HG03139 (cell line): ENCODE measurements at regions not wholly inside any gene's neighbourhood (a gene's known extent, or its start where the extent isn't known, plus 50 kb on each side); places are given as distances from the start of the nearest gene placed in this dataset.

Experiments
- ATAC-seq: cut with Tn5 transposase; IDR thresholded peaks from one replicate; pipeline ENCODE4 v1.9.1; 2021; ENCODE audit not compliant: unreplicated experiment

- ATAC-seq, result no peak
These were observed 208.2 kb upstream of the PRPS1L1 start for GRCh38 chr7:18235819-18236218.

- ATAC-seq, result no peak
These were observed 211.6 kb upstream of the PRPS1L1 start for GRCh38 chr7:18239212-18239611.

DNA sequence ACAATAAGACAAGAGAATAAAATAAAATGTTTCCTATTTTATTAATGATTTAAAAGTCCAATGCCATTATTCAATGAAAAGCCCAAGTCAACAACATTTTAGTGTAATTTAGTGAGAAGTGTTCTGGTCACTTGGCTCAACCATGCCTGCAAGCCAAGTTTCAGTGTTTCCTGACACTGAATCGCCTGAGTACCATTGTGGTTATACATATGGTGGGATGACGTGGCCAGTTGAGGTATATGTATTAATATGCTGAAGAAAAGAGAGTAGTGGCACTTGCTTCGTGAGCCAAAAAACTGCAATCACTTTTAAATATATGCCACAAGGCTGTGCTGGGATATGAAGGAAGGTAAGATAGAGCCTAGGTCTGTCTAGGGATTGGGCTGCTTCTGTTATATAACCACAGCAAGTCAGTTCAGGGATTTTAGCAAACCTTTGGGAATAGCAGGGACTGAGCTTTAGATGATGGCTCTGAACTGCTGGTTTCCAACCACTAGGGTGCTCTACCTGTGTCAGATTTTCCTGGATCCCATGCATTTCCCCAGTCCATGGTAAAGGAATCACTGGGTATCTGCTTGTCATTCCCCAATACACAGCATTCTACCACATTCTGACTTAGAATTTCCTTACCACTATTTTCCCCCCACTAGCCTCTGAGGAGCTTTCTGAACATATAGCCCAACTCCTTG is 214.0 kb upstream of the PRPS1L1 start:
- ATAC-seq, result peak; percentile 50

- ATAC-seq, result no peak
These were observed 216.1 kb upstream of the PRPS1L1 start for GRCh38 chr7:18243731-18244130.

DNA sequence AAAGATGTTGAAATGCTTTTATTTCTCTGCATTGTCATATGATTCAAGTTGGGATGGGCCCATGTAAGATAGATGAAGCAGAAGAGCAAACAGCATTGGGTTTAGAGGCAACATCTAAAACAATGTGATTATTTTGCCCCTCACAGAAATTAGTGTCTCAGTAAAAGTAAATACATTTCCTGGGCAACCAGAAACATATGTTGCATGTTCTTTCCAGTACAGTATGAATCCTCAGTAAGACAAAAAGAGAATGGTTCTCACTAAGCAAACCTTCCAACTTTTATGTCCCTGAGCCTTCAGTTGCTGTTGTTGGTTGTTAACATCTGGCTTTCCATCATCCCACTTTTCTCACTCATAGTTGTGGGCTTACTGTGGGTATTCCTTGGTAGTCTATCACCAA is 222.5 kb upstream of the PRPS1L1 start:
- ATAC-seq, result no peak

- no peak for ATAC-seq
These were observed 230.1 kb upstream of the PRPS1L1 start for GRCh38 chr7:18257711-18258110.

DNA sequence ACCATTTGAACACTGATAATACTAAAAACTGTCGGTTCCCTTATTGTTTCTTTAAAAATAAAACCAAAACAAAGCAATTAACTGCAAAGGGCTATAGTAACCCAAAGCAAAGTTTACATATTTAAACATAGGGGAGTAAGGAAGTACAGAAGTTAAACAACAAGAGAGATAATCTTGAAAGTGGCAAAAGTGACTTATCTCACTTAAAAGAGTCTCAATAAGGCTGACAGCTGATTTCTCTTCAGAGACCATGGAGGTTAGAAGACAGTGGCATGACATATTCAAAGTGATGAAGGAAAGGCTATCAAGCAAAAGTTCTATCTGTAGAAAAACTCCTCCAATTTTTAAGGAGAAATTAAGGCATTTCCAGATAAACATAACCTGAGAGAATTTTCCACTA is 233.5 kb upstream of the HDAC9 start:
- ATAC-seq, result no peak

DNA sequence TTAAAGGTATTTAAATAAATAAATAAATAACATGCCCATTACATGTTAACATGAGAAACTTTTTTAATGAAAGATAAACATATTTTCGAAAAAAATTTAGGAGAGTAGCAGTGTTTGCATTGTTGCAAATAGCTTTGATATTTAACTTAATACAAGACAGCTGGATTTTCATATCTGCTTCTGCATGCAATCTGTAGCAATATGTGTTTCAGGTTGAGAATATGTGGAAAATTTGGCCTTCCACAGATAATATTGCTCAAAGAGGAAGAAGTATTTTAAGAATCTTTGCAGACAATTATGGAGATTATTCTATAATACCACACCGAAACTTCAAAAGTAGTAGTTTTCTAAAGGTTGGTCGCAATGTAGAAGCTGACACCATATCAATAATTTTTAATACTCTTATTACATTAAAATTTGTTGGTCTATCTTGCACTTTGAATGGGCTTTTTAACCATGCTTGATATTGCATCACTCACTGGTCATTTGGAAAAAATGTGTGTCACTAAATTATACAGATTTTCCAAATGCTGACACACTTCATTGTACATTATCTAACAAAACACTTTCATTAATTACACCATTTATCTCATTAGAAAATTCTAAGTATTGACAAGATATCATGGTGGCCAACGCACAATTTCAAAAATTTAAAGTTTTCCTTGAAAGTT is 229.8 kb upstream of the HDAC9 start:
- ATAC-seq, result no peak

DNA sequence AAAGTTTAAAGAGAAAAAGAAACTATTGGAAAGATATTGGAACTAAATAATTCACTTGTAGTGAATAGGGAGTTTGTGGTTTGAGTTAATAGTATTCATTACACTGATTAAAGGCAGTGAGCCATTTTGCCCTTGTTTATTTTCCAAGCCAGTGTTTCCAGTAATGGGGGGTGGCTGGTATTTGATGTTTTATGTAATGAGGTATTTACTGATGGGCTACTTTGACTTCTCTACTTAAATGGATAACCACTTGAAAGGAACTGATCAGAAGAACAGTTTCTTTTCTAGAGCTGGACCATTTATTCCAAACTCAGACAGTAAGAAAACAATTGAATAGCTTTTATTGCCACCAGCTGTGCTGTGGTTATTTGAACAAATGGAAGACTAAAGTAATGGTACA is 227.0 kb upstream of the HDAC9 start:
- ATAC-seq, result no peak

DNA sequence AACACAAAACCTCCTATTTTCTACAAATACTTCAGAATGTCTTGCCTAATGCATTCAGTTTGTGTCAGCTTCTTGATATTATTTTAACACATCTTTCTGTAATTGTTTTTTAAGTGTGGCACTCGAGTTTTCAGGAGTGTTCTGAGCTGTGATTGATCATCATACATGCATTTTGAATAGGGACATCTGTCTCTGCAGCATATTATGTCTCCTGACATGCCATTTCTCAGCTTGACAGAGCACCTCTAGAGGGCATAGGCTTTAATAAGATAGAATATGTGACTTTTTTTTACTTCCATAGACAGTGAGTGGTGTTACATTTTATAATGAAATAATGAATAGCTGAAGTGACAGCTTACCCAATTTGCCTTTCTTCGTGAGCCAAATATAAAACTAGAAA is 219.2 kb upstream of the HDAC9 start:
- ATAC-seq, result no peak

DNA sequence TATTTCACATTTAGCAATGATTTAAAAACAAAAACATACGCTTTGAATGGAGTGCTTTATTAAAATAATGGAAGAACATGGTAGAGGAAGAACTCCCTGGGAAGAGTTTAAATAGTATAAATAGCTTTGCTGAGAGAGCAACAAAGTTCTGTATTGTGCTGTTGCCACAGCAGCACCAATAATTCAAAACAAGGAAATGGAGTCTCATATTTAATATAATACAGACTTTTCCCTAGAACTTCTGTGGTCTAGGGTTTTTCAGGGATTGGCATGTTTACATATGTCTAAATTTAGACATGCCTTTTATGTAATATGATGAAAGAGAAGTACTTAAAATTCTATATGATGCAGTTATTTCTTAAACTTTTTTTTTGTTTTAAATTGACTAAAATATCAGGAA is 217.2 kb upstream of the HDAC9 start:
- ATAC-seq, result no peak

- no peak for ATAC-seq
These were observed 212.5 kb upstream of the HDAC9 start for GRCh38 chr7:18283045-18283444.

DNA sequence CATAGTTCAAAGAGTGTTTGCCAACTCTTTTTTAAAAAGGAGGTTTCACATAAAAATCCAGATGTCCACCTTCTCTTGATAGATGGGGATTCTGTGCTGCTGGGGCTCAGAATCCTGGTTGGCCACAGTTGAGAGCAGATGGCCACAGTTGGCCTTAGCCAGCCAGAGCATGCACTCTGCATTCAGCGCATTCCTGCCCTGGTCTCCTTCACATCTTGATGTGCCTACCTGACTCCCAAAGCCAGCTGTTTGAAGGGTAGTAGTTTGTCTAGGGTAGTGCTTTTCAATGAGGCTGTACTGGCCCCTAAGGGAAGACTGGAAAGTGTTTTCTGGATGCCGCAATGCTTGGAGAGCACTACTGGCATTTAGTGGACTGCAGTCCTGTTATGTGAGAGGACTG is 208.1 kb upstream of the HDAC9 start:
- no peak for ATAC-seq

- no peak for ATAC-seq
These were observed 207.1 kb upstream of the HDAC9 start for GRCh38 chr7:18288322-18289037.

- peak; percentile 9 for ATAC-seq
These were observed 205.8 kb upstream of the HDAC9 start for GRCh38 chr7:18289788-18290187.

DNA sequence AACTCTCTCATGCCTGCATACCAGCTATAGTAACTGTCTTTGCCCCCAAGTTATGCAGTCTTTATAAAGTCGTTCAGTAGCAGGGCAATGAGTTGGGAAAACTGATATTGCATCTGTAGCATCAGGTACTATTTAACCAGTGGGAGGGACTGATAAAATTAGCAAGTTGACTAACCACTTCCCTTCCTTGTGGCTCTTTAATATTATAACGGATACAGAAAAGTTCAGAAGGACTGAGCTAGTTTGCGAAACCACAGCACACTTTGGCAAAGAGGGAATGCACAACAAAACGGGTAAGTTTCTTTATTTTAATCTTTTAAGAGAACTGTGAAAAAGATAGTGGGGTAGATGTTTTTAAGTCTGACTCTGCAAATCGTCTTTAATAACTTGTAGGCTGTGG is 205.3 kb upstream of the HDAC9 start:
- peak; percentile 72 for ATAC-seq

GRCh38 chr7:18290865-18291264 is 204.7 kb upstream of the HDAC9 start:
- no peak for ATAC-seq

DNA sequence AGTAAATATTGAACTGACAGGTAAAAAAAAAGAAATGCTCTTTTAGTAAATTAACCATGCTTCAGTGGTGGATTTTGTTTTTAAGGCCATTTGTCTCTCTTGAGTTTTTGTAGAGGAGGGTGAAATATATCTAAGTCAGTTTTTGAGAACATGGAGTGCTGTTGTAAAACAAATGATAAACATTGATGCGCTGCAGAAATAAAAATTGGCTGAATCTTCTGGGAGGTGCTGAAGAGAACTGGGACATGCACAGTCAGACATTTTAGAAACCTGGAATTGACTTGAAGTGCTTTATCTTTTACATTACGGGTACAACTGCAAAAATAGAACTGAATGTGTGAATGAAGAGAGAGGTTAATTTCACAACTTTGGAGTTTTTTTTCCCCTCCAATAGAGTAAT is 203.0 kb upstream of the HDAC9 start:
- no peak for ATAC-seq

- no peak for ATAC-seq
These were observed 201.8 kb upstream of the HDAC9 start for GRCh38 chr7:18293759-18294158.

GRCh38 chr7:18294411-18294810 is 201.1 kb upstream of the HDAC9 start:
- no peak for ATAC-seq

- ATAC-seq, result no peak
These were observed 199.6 kb upstream of the HDAC9 start for GRCh38 chr7:18295781-18296423.

DNA sequence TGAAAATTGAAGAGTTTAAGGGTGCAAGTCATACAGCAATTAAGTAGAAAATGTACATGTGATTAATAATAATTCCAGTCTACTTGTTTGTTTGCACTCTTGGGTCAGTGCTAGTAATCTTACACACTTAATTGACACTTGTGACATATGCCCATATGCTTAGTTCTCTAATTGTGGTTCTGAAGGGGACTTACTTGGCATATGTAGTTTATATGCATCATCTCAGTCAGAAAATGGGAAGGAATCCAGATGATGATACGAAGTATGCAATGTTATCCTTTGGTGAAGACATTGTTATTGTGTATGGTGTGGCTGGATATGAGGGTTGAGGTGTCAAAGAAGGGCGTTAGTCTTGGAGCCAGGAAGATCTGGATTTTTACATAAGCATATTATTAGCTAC is 193.5 kb upstream of the HDAC9 start:
- ATAC-seq, result no peak
